ENCODE measurements at regions not wholly inside any gene's neighbourhood (a gene's known extent, or its start where the extent isn't known, plus 50 kb on each side); places are given as distances from the start of the nearest gene placed in this dataset.

- no peak for ATAC-seq (ENCODE audit: poor library complexity)
- intact Hi-C loops (cut with DNase I, micrococcal nuclease), result loop anchor here in 1 of 2 experiments (10.0 kb wide), 2 partner anchors 491 to 631 kb away; no protein-coding TSS in a partner anchor
- ChIA-PET CTCF (no interaction called here), POLR2A (no interaction called here)
- no peaks in the 10 kb centered on the region for H3K27me3 Mint-ChIP-seq
- H3K36me3 ChIP-seq (ENCODE audit: insufficient read depth, low read length), result no peaks in the 10 kb centered on the region
- no peak for TF ChIP-seq CTCF (IDR thresholded peaks at IDR 0.05)
- H3K9me3 ChIP-seq (ENCODE audit: control insufficient read depth in 1 of 2, insufficient read depth in 1 of 2, low read length in 2 of 2), result peaks cover 0 to 5% of the 10 kb centered on the region in 2 experiments
- H3K27ac Mint-ChIP-seq, result no peak overlapping the region
- peaks cover 9% of the 10 kb centered on the region for H3K4me1 Mint-ChIP-seq (ENCODE audit: low read depth)
- H3K4me3 ChIP-seq (ENCODE audit: low read length), result no peak overlapping the region
- no peaks in the 10 kb centered on the region for H3K36me3 Mint-ChIP-seq (ENCODE audit: low read depth)
- no peaks in the 10 kb centered on the region for H3K27me3 ChIP-seq (ENCODE audit: control insufficient read depth in 1 of 2, insufficient read depth in 2 of 2, low read length in 2 of 2)
- H3K9me3 Mint-ChIP-seq, result peaks cover 3% of the 10 kb centered on the region
- DNase-seq, result no peak
- H3K27ac ChIP-seq (ENCODE audit: low read depth in 1 of 2, low read length in 2 of 2), result no peak overlapping the region
- H3K4me1 ChIP-seq (ENCODE audit: insufficient read depth, low read length), result no peaks in the 10 kb centered on the region
- no peak overlapping the region for H3K4me3 Mint-ChIP-seq
Observed at GRCh38 chr2:59936048-59936447, 617.4 kb downstream of the BCL11A start.

GRCh38 chr2:59935005-59935404 lies 618.4 kb downstream of the BCL11A start:
- no peak overlapping the region for H3K27ac Mint-ChIP-seq
- intact Hi-C loops (cut with DNase I, micrococcal nuclease), result loop anchor here in 1 of 2 experiments (10.0 kb wide), 2 partner anchors 490 to 630 kb away; no protein-coding TSS in a partner anchor
- Histone ChIP-seq H3K9me3 (ENCODE audit: control insufficient read depth in 1 of 2, insufficient read depth in 1 of 2, low read length in 2 of 2) (peaks cover 0 to 5% of the 10 kb centered on the region in 2 experiments), H3K4me1 (ENCODE audit: insufficient read depth, low read length) (no peaks in the 10 kb centered on the region), H3K27me3 (ENCODE audit: control insufficient read depth in 1 of 2, insufficient read depth in 2 of 2, low read length in 2 of 2) (no peaks in the 10 kb centered on the region), H3K27ac (ENCODE audit: low read depth in 1 of 2, low read length in 2 of 2) (no peak overlapping the region), H3K4me3 (ENCODE audit: low read length) (no peak overlapping the region), H3K36me3 (ENCODE audit: insufficient read depth, low read length) (no peaks in the 10 kb centered on the region)
- CTCF ChIA-PET, result no interaction called here
- ATAC-seq (ENCODE audit: poor library complexity) (no peak), DNase-seq (no peak)
- H3K9me3 Mint-ChIP-seq, result peaks cover 3% of the 10 kb centered on the region
- H3K36me3 Mint-ChIP-seq (ENCODE audit: low read depth), result no peaks in the 10 kb centered on the region
- H3K27me3 Mint-ChIP-seq, result no peaks in the 10 kb centered on the region
- H3K4me1 Mint-ChIP-seq (ENCODE audit: low read depth), result peaks cover 9% of the 10 kb centered on the region
- POLR2A ChIA-PET, result no interaction called here
- no peak for TF ChIP-seq CTCF (IDR thresholded peaks at IDR 0.05)
- no peak overlapping the region for H3K4me3 Mint-ChIP-seq

- peaks cover 3% of the 10 kb centered on the region for H3K9me3 Mint-ChIP-seq
- ChIA-PET POLR2A (no interaction called here), CTCF (no interaction called here)
- no peak for ATAC-seq (ENCODE audit: poor library complexity)
- H3K36me3 Mint-ChIP-seq (ENCODE audit: low read depth), result no peaks in the 10 kb centered on the region
- Histone ChIP-seq H3K9me3 (ENCODE audit: control insufficient read depth in 1 of 2, insufficient read depth in 1 of 2, low read length in 2 of 2) (peaks cover 0 to 5% of the 10 kb centered on the region in 2 experiments), H3K27ac (ENCODE audit: low read depth in 1 of 2, low read length in 2 of 2) (no peak overlapping the region), H3K36me3 (ENCODE audit: insufficient read depth, low read length) (no peaks in the 10 kb centered on the region), H3K4me3 (ENCODE audit: low read length) (no peak overlapping the region), H3K4me1 (ENCODE audit: insufficient read depth, low read length) (no peaks in the 10 kb centered on the region), H3K27me3 (ENCODE audit: control insufficient read depth in 1 of 2, insufficient read depth in 2 of 2, low read length in 2 of 2) (no peaks in the 10 kb centered on the region)
- no peak for DNase-seq
- H3K4me3 Mint-ChIP-seq, result no peak overlapping the region
- H3K27ac Mint-ChIP-seq, result no peak overlapping the region
- H3K27me3 Mint-ChIP-seq, result no peaks in the 10 kb centered on the region
- intact Hi-C loops (cut with DNase I, micrococcal nuclease), result loop anchor here in 1 of 2 experiments (10.0 kb wide), 2 partner anchors 489 to 629 kb away; no protein-coding TSS in a partner anchor
- TF ChIP-seq CTCF (IDR thresholded peaks at IDR 0.05), result no peak
- peaks cover 9% of the 10 kb centered on the region for H3K4me1 Mint-ChIP-seq (ENCODE audit: low read depth)
Observed at GRCh38 chr2:59933948-59934347, 619.5 kb downstream of the BCL11A start.

Measured in CD4-positive, alpha-beta T cell (primary cell).